MCF 10A (cell line): ENCODE measurements at regions not wholly inside any gene's neighbourhood (a gene's known extent, or its start where the extent isn't known, plus 50 kb on each side); places are given as distances from the start of the nearest gene placed in this dataset.
A peak's percentile ranks its signal among the peaks of the same experiment; 100 is the strongest.

Experiments
- BruUV-seq: library from RNA; stranded (reverse); fragments of 400-500 nt; replicated peaks from 2 replicates; lab custom pipeline; 2021; lab: Mats Ljungman, UMichigan
- CTCF ChIA-PET: fragments of 300-600 bp; sonication (Branson Sonifier 250); formaldehyde crosslinking; extraction: SDS; loops from one replicate; lab custom pipeline; 2021; ENCODE audit warnings: antibody characterized with exemption, inconsistent platforms; lab: Yijun Ruan, JAX
- POLR2A ChIA-PET: fragments of 300-600, 350-650 bp; sonication (Branson Sonifier 250); formaldehyde crosslinking; extraction: SDS; loops from one replicate; lab custom pipeline; 2020; ENCODE audit warnings: antibody characterized with exemption, inconsistent platforms; lab: Yijun Ruan, JAX
- DNase-seq: peaks from one replicate; pipeline ENCODE4 v3.0.0-alpha.2; 2018; ENCODE audit not compliant: unreplicated experiment
- H3K27ac Mint-ChIP-seq: one replicate; pipeline ENCODE4 v1.8.0; 2022; ENCODE audit warnings: mild to moderate bottlenecking, low read depth, mixed read lengths; ENCODE audit not compliant: unreplicated experiment
- H3K27me3 Mint-ChIP-seq: one replicate; pipeline ENCODE4 v1.8.0; 2022; ENCODE audit warnings: mixed read lengths; ENCODE audit not compliant: insufficient read depth, unreplicated experiment
- H3K36me3 Mint-ChIP-seq: one replicate; pipeline ENCODE4 v1.8.0; 2022; ENCODE audit warnings: mild to moderate bottlenecking, moderate library complexity, mixed read lengths; ENCODE audit not compliant: insufficient read depth, unreplicated experiment
- H3K4me1 Mint-ChIP-seq: one replicate; pipeline ENCODE4 v1.8.0; 2022; ENCODE audit warnings: mixed read lengths; ENCODE audit not compliant: insufficient read depth, unreplicated experiment
- H3K4me3 Mint-ChIP-seq: one replicate; pipeline ENCODE4 v1.8.0; 2022; ENCODE audit warnings: mild to moderate bottlenecking, moderate library complexity, mixed read lengths; ENCODE audit not compliant: unreplicated experiment
- H3K9me3 Mint-ChIP-seq: one replicate; pipeline ENCODE4 v1.8.0; 2022; ENCODE audit warnings: mixed read lengths; ENCODE audit not compliant: unreplicated experiment
- intact Hi-C: fragments of 100-400 bp; cut with micrococcal nuclease; formaldehyde crosslinking; loops from 2 replicates; pipeline ENCODE4 v1.14.1; 2022
- TF ChIP-seq, protein P1 (sequence below): fragments of 200-600 bp; IDR thresholded peaks from one replicate; pipeline ENCODE4 v1.8.0; 2022; ENCODE audit warnings: antibody characterized with exemption, mild to moderate bottlenecking; ENCODE audit not compliant: unreplicated experiment

DNA sequence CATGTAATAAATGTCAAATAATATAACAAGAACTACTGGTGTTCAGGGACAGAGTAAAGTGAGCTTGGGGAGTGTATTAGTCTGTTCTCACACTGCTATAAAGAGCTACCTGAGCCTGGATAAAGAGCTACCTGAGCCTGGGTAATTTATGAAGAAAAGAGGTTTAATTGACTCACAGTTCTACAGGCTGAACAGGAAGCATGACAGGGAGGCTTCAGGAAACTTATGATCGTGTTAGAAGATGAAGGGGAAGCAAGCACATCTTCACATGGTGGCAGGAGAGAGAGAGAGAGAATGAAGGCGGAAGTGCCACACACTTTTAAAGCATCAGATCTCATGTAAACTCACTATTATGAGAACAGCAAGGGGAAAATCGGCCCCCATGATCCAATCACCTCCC, 205.9 kb downstream of the CTH start:
- Mint-ChIP-seq H3K4me3 (no peak overlapping the region), H3K27ac (no peak overlapping the region), H3K36me3 (no peaks in the 10 kb centered on the region), H3K27me3 (peaks cover 20% of the 10 kb centered on the region), H3K4me1 (no peaks in the 10 kb centered on the region), H3K9me3 (no peaks in the 10 kb centered on the region)
- POLR2A ChIA-PET: no interaction called here
- intact Hi-C loops: no loop called here
- CTCF ChIA-PET: interaction anchor here (0.7 kb wide), 1 partner anchor 76 kb away, joined by 3 read pairs; no protein-coding TSS in a partner anchor
- TF ChIP-seq, protein P1, sequence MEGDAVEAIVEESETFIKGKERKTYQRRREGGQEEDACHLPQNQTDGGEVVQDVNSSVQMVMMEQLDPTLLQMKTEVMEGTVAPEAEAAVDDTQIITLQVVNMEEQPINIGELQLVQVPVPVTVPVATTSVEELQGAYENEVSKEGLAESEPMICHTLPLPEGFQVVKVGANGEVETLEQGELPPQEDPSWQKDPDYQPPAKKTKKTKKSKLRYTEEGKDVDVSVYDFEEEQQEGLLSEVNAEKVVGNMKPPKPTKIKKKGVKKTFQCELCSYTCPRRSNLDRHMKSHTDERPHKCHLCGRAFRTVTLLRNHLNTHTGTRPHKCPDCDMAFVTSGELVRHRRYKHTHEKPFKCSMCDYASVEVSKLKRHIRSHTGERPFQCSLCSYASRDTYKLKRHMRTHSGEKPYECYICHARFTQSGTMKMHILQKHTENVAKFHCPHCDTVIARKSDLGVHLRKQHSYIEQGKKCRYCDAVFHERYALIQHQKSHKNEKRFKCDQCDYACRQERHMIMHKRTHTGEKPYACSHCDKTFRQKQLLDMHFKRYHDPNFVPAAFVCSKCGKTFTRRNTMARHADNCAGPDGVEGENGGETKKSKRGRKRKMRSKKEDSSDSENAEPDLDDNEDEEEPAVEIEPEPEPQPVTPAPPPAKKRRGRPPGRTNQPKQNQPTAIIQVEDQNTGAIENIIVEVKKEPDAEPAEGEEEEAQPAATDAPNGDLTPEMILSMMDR: no peak
- DNase-seq: no peak
- BruUV-seq: no TSS peak

DNA sequence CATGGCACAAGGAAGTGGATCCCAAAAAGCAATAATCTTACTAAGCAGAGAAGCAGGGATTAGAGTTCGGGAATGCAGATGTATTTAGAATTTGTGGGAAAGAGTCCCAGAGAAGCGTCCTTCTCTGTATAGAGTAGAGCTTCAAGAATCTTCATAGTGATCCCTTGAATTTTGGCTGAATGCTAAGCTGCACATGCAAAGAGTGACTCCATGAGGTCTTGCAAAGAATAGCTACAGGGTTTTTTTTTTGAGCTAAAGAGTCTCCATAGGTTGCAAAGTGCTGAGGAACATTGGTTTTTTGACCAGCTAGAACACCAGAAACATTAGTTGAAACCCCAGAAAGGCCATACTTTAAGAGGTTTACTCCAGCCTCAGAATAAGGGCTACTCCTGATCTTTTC, 206.7 kb downstream of the CTH start:
- H3K36me3 Mint-ChIP-seq: no peaks in the 10 kb centered on the region
- H3K4me3 Mint-ChIP-seq: no peak overlapping the region
- POLR2A ChIA-PET: interaction anchor here (0.6 kb wide), 1 partner anchor 467 kb away, joined by 3 read pairs; no protein-coding TSS in a partner anchor
- TF ChIP-seq, protein P1: no peak
- CTCF ChIA-PET: interaction anchor here (1.0 kb wide), 1 partner anchor 31 kb away, joined by 5 read pairs; no protein-coding TSS in a partner anchor
- no peaks in the 10 kb centered on the region for H3K4me1 Mint-ChIP-seq
- no TSS peak for BruUV-seq
- intact Hi-C loops: no loop called here
- H3K27me3 Mint-ChIP-seq: peaks cover 20% of the 10 kb centered on the region
- no peak overlapping the region for H3K27ac Mint-ChIP-seq
- no peaks in the 10 kb centered on the region for H3K9me3 Mint-ChIP-seq
- DNase-seq: no peak

DNA sequence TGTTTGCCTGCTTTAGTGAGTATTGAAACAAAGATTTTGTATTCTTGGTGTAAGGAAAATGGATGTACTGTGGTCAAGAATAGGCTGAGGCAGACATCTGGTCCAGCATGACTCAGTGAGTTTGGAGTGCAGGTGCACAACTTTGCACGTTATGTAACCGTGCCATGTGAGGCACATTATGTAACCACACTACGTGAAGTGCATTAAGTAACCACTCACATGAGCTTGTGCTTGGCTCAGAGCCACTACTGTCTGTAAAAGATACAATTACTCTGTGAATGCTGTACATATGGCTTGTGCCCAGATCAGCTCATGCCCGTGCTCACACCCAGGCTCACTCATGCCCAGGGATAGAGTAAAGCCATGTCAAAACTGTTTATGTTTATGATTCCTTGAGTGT, 216.8 kb downstream of the CTH start:
- Mint-ChIP-seq H3K4me1 (no peaks in the 10 kb centered on the region), H3K9me3 (no peaks in the 10 kb centered on the region), H3K27me3 (no peaks in the 10 kb centered on the region), H3K36me3 (no peaks in the 10 kb centered on the region), H3K27ac (no peak overlapping the region), H3K4me3 (no peak overlapping the region)
- TF ChIP-seq, protein P1: no peak
- CTCF ChIA-PET: interaction anchor here (0.7 kb wide), 1 partner anchor 360 kb away, joined by 3 read pairs; no protein-coding TSS in a partner anchor
- peak; percentile 83 for DNase-seq
- intact Hi-C loops: no loop called here
- BruUV-seq: no TSS peak
- POLR2A ChIA-PET: interaction anchor here (0.6 to 0.9 kb wide), 2 partner anchors 217 to 453 kb away, joined by 3 read pairs; partner anchors contain the start of gene CTH

DNA sequence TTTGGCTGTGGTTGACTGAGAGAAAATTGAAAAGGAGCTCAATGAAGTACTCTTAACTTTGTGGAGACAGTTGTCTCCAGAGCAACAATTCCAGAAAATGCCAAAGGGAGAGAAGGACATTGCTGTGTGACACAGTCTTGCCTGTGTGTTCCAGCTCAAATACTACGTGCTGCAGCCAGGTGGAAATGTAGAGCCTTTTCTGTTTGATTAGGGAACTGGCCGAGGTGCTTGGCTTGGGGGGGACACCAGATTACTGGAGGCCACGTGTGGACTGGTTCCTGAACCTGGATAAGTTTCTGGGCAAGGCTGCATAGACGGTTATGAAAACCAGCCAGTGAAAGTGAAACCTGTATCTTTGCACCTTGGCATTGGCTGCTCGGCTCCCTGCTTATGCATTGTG, 217.9 kb downstream of the CTH start:
- Mint-ChIP-seq H3K9me3 (no peaks in the 10 kb centered on the region), H3K27ac (no peak overlapping the region), H3K36me3 (no peaks in the 10 kb centered on the region), H3K4me1 (no peaks in the 10 kb centered on the region), H3K4me3 (no peak overlapping the region), H3K27me3 (no peaks in the 10 kb centered on the region)
- TF ChIP-seq, protein P1: no peak
- no peak for DNase-seq
- POLR2A ChIA-PET: no interaction called here
- CTCF ChIA-PET: interaction anchor here (0.9 kb wide), 1 partner anchor 100 kb away, joined by 3 read pairs; no protein-coding TSS in a partner anchor
- intact Hi-C loops: no loop called here
- no TSS peak for BruUV-seq
